ENCODE measurements at regions not wholly inside any gene's neighbourhood (a gene's known extent, or its start where the extent isn't known, plus 50 kb on each side); places are given as distances from the start of the nearest gene placed in this dataset.

GRCh38 chr1:177525176-177525575 is 354.4 kb downstream of the BRINP2 start:
- TF ChIP-seq CTCF (IDR thresholded peaks at IDR 0.05; ENCODE audit: insufficient read depth, low read length) (no peak), REST (IDR thresholded peaks at IDR 0.05; ENCODE audit: insufficient replicate concordance, low read depth) (no peak), POLR2AphosphoS5 (IDR thresholded peaks at IDR 0.05; ENCODE audit: low read depth) (no peak), GABPA (IDR thresholded peaks at IDR 0.05; ENCODE audit: low read depth) (no peak), SPI1 (IDR thresholded peaks at IDR 0.05; ENCODE audit: borderline replicate concordance, low read depth) (no peak)
